Glutamatergic neuron (in vitro differentiated cells): ENCODE measurements at regions not wholly inside any gene's neighbourhood (a gene's known extent, or its start where the extent isn't known, plus 50 kb on each side); places are given as distances from the start of the nearest gene placed in this dataset.

ENCODE experiments used
- DNase-seq: peaks from one replicate; pipeline ENCODE4 v3.0.0; 2022
- H3K27ac Mint-ChIP-seq: one replicate; pipeline ENCODE4 v1.8.0; 2020; ENCODE audit warnings: mild to moderate bottlenecking, mixed read lengths, inconsistent platforms; ENCODE audit not compliant: unreplicated experiment
- H3K27me3 Mint-ChIP-seq: one replicate; pipeline ENCODE4 v1.8.0; 2020; ENCODE audit warnings: mild to moderate bottlenecking, moderate library complexity, mixed read lengths, inconsistent platforms; ENCODE audit not compliant: unreplicated experiment
- H3K36me3 Mint-ChIP-seq: one replicate; pipeline ENCODE4 v1.8.0; 2020; ENCODE audit warnings: mild to moderate bottlenecking, mixed read lengths, inconsistent platforms; ENCODE audit not compliant: unreplicated experiment
- H3K4me1 Mint-ChIP-seq: one replicate; pipeline ENCODE4 v1.8.0; 2020; ENCODE audit warnings: mild to moderate bottlenecking, low read depth, mixed read lengths, inconsistent platforms; ENCODE audit not compliant: unreplicated experiment
- H3K4me3 Mint-ChIP-seq: one replicate; pipeline ENCODE4 v1.8.0; 2020; ENCODE audit warnings: mild to moderate bottlenecking, mixed read lengths, inconsistent platforms; ENCODE audit not compliant: unreplicated experiment
- H3K9me3 Mint-ChIP-seq: one replicate; pipeline ENCODE4 v1.8.0; 2020; ENCODE audit warnings: mild to moderate bottlenecking, moderate library complexity, mixed read lengths, inconsistent platforms; ENCODE audit not compliant: unreplicated experiment
- TF ChIP-seq, protein P1 (sequence below): fragments of 200-600 bp; sonication (generic); IDR thresholded peaks from one replicate; pipeline ENCODE4 v1.5.0; 2021; ENCODE audit not compliant: partially characterized antibody, unreplicated experiment

GRCh38 chr10:123512901-123513775, 153.0 kb upstream of the GPR26 start:
- H3K36me3 Mint-ChIP-seq = no peaks in the 10 kb centered on the region
- TF ChIP-seq, protein P1, sequence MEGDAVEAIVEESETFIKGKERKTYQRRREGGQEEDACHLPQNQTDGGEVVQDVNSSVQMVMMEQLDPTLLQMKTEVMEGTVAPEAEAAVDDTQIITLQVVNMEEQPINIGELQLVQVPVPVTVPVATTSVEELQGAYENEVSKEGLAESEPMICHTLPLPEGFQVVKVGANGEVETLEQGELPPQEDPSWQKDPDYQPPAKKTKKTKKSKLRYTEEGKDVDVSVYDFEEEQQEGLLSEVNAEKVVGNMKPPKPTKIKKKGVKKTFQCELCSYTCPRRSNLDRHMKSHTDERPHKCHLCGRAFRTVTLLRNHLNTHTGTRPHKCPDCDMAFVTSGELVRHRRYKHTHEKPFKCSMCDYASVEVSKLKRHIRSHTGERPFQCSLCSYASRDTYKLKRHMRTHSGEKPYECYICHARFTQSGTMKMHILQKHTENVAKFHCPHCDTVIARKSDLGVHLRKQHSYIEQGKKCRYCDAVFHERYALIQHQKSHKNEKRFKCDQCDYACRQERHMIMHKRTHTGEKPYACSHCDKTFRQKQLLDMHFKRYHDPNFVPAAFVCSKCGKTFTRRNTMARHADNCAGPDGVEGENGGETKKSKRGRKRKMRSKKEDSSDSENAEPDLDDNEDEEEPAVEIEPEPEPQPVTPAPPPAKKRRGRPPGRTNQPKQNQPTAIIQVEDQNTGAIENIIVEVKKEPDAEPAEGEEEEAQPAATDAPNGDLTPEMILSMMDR = no peak
- no peaks in the 10 kb centered on the region for H3K4me1 Mint-ChIP-seq
- H3K4me3 Mint-ChIP-seq = no peak overlapping the region
- no peak overlapping the region for H3K27ac Mint-ChIP-seq
- H3K27me3 Mint-ChIP-seq = no peaks in the 10 kb centered on the region
- no peak for DNase-seq
- H3K9me3 Mint-ChIP-seq = no peaks in the 10 kb centered on the region

- no peak overlapping the region for H3K27ac Mint-ChIP-seq
- H3K36me3 Mint-ChIP-seq = no peaks in the 10 kb centered on the region
- TF ChIP-seq, protein P1 = no peak
- no peak for DNase-seq
- H3K4me1 Mint-ChIP-seq = no peaks in the 10 kb centered on the region
- no peaks in the 10 kb centered on the region for H3K9me3 Mint-ChIP-seq
- H3K4me3 Mint-ChIP-seq = no peak overlapping the region
- no peaks in the 10 kb centered on the region for H3K27me3 Mint-ChIP-seq
Observed at GRCh38 chr10:123513870-123514269, 152.3 kb upstream of the GPR26 start.

DNA sequence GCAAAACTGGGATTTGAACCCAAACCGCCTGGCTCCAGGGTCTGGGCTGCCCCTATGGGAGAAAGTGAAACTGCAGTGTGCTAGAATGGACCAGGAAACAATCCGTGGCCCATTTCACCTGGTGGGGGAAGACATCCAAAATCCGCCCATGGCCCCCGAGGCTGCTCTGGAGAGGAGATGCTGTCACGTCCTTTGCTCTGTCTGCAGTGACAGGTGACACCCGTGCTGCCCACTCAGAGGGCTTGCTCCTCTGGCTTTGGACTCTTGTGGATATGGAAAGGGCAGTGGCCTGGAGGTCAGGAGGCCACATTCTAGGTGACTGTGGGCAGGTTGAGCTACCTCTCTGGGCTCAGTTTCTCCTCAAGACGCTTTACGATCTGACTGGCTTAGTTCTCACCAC, 151.2 kb upstream of the GPR26 start:
- Mint-ChIP-seq H3K4me1 (no peaks in the 10 kb centered on the region), H3K27ac (no peak overlapping the region), H3K4me3 (no peak overlapping the region), H3K9me3 (no peaks in the 10 kb centered on the region), H3K36me3 (no peaks in the 10 kb centered on the region), H3K27me3 (no peaks in the 10 kb centered on the region)
- no peak for DNase-seq
- TF ChIP-seq, protein P1 = no peak

DNA sequence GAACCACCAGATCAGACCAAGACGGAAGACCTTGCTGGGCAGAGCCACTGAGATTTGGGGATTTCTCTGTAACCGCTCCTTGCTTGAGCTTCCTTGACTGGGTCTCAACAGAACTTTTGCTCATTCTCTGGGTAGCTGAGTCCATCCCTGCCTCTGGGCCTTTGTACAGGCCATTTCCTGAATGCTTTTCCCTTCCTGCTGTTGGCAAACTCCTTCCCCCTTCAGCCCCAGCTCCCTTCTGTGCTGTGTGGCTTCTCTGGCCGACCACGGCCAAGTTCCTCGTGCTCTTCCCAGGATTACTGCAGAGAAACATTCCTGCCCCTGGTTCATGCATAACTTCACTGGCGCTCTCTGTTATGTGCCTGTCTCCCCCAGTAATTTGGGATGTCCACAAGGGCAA, 150.5 kb upstream of the GPR26 start:
- H3K27ac Mint-ChIP-seq = no peak overlapping the region
- no peaks in the 10 kb centered on the region for H3K9me3 Mint-ChIP-seq
- no peaks in the 10 kb centered on the region for H3K36me3 Mint-ChIP-seq

GRCh38 chr10:123516291-123516690, 149.9 kb upstream of the GPR26 start:
- no peak overlapping the region for H3K27ac Mint-ChIP-seq
- H3K4me3 Mint-ChIP-seq = no peak overlapping the region
- H3K27me3 Mint-ChIP-seq = no peaks in the 10 kb centered on the region
- TF ChIP-seq, protein P1 = no peak
- no peak for DNase-seq
- no peaks in the 10 kb centered on the region for H3K36me3 Mint-ChIP-seq
- no peaks in the 10 kb centered on the region for H3K9me3 Mint-ChIP-seq
- no peaks in the 10 kb centered on the region for H3K4me1 Mint-ChIP-seq

More for the DNA sequence above, 150.5 kb upstream of the GPR26 start:
- H3K4me1 Mint-ChIP-seq = no peaks in the 10 kb centered on the region
- TF ChIP-seq, protein P1 = no peak
- no peaks in the 10 kb centered on the region for H3K27me3 Mint-ChIP-seq
- no peak for DNase-seq
- no peak overlapping the region for H3K4me3 Mint-ChIP-seq
